ENCODE measurements at regions not wholly inside any gene's neighbourhood (a gene's known extent, or its start where the extent isn't known, plus 50 kb on each side); places are given as distances from the start of the nearest gene placed in this dataset.

- TF ChIP-seq EP300 (IDR thresholded peaks at IDR 0.05) (no peak), POLR2AphosphoS5 (IDR thresholded peaks at IDR 0.05) (no peak), POLR2A (IDR thresholded peaks at IDR 0.05) (no peak), CTCF (IDR thresholded peaks at IDR 0.05) (no peak)
- H3K4me3 ChIP-seq, result no peak overlapping the region
- peaks cover 0 to 10% (median 0%) of the 10 kb centered on the region in 3 donors for H3K9me3 ChIP-seq
- ATAC-seq, result no peak
- H3K4me1 ChIP-seq, result no peaks in the 10 kb centered on the region
- peaks cover 10% of the 10 kb centered on the region for H3K27me3 ChIP-seq
- 43 to 78% methylated on average over 1 to 3 of the region's 3 CpGs for WGBS, 2 donors (ENCODE audit: low coverage in 1 of 2)
- no peak overlapping the region for H3K27ac ChIP-seq
- H3K36me3 ChIP-seq, result no peaks in the 10 kb centered on the region
These were observed 92.0 kb downstream of the SPP2 start for GRCh38 chr2:234142530-234142929.

- peaks cover 17% of the 10 kb centered on the region for H3K27me3 ChIP-seq
- H3K4me3 ChIP-seq, result no peak overlapping the region
- ATAC-seq, result no peak
- H3K36me3 ChIP-seq, result no peaks in the 10 kb centered on the region
- H3K9me3 ChIP-seq, result peaks cover 0 to 10% (median 0%) of the 10 kb centered on the region in 3 donors
- 87% methylated on average over 5 of the region's 5 CpGs; no CpG with 5 or more reads in 1 of the 2 donors for WGBS, 2 donors (ENCODE audit: low coverage in 1 of 2)
- H3K4me1 ChIP-seq, result no peaks in the 10 kb centered on the region
- no peak overlapping the region for H3K27ac ChIP-seq
- TF ChIP-seq EP300 (IDR thresholded peaks at IDR 0.05) (no peak), POLR2AphosphoS5 (IDR thresholded peaks at IDR 0.05) (no peak), CTCF (IDR thresholded peaks at IDR 0.05) (no peak), POLR2A (IDR thresholded peaks at IDR 0.05) (no peak)
These were observed 89.3 kb downstream of the SPP2 start for GRCh38 chr2:234139755-234140154.

GRCh38 chr2:234138836-234139235, 88.3 kb downstream of the SPP2 start:
- TF ChIP-seq POLR2AphosphoS5 (IDR thresholded peaks at IDR 0.05), result no peak
- TF ChIP-seq EP300 (IDR thresholded peaks at IDR 0.05), result no peak
- TF ChIP-seq POLR2A (IDR thresholded peaks at IDR 0.05), result no peak
- TF ChIP-seq CTCF (IDR thresholded peaks at IDR 0.05), result no peak
- Histone ChIP-seq H3K4me3 (no peak overlapping the region), H3K27ac (no peak overlapping the region), H3K27me3 (peaks cover 23% of the 10 kb centered on the region), H3K36me3 (no peaks in the 10 kb centered on the region), H3K9me3 (peaks cover 0 to 10% (median 0%) of the 10 kb centered on the region in 3 donors), H3K4me1 (no peaks in the 10 kb centered on the region)
- ATAC-seq, result no peak
- WGBS, 2 donors (ENCODE audit: low coverage in 1 of 2), result 90 to 100% methylated on average over 2 to 7 of the region's 9 CpGs

- Histone ChIP-seq H3K4me1 (no peaks in the 10 kb centered on the region), H3K27ac (no peak overlapping the region), H3K36me3 (no peaks in the 10 kb centered on the region), H3K9me3 (peaks cover 0 to 10% (median 0%) of the 10 kb centered on the region in 3 donors), H3K4me3 (no peak overlapping the region), H3K27me3 (peaks cover 25% of the 10 kb centered on the region)
- TF ChIP-seq POLR2AphosphoS5 (IDR thresholded peaks at IDR 0.05) (no peak), EP300 (IDR thresholded peaks at IDR 0.05) (no peak), POLR2A (IDR thresholded peaks at IDR 0.05) (no peak), CTCF (IDR thresholded peaks at IDR 0.05) (no peak)
- WGBS, 2 donors (ENCODE audit: low coverage in 1 of 2), result 78% methylated on average over 3 to 6 of the region's 6 CpGs
- ATAC-seq, result no peak
These were observed 87.0 kb downstream of the SPP2 start for GRCh38 chr2:234137400-234138014.

GRCh38 chr2:234136461-234136860, 86.0 kb downstream of the SPP2 start:
- Histone ChIP-seq H3K4me1 (no peaks in the 10 kb centered on the region), H3K27ac (no peak overlapping the region), H3K4me3 (no peak overlapping the region), H3K36me3 (no peaks in the 10 kb centered on the region), H3K27me3 (peaks cover 25% of the 10 kb centered on the region), H3K9me3 (peaks cover 0 to 10% (median 0%) of the 10 kb centered on the region in 3 donors)
- TF ChIP-seq EP300 (IDR thresholded peaks at IDR 0.05), result no peak
- no peak for TF ChIP-seq CTCF (IDR thresholded peaks at IDR 0.05)
- TF ChIP-seq POLR2AphosphoS5 (IDR thresholded peaks at IDR 0.05), result no peak
- no peak for TF ChIP-seq POLR2A (IDR thresholded peaks at IDR 0.05)
- ATAC-seq, result no peak

Measured in gastroesophageal sphincter (tissue), 4 donors.